ENCODE measurements at regions not wholly inside any gene's neighbourhood (a gene's known extent, or its start where the extent isn't known, plus 50 kb on each side); places are given as distances from the start of the nearest gene placed in this dataset.
A peak's percentile ranks its signal among the peaks of the same experiment; 100 is the strongest.

DNA sequence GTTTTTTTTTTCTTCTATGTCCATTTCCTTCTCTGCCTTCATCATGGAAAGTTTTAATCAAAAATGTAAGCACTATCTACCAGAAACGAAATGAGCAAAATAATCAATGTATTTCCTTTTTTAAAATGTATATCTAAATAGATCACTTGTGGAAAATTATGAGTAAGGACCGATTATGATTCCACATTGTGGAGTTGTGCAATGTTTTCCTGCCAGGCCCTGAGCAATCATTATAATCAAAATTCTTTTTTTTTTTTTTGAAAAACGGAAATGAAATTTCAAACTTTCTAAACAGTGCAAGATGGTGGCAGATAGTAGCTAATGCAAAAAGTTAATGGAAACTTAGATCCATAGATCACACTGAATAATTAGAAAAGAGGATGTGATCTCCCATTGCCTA lies 1074.6 kb upstream of the TMEM132C start:
- no peak for DNase-seq (ENCODE audit: low read depth, low spot score)

DNA sequence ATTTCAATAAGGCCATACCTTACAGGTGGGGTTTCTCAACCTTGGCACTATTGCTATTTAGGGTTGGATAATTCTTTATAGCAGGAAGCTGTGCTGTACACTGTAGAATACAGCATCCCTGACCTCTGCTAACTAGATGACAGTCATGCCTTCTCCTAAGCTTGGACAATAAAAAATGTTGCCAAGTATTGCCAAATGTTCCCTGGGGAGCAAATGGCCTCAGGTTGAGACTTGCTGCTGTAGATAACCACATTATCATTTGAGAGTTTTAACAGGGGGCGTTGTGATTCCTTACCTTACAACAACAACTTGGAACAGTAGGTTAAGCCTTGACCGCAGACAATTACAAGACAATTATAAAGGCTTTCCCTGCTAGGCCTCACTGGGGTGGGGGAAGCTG lies 1073.6 kb upstream of the TMEM132C start:
- DNase-seq (ENCODE audit: low read depth, low spot score): no peak

DNA sequence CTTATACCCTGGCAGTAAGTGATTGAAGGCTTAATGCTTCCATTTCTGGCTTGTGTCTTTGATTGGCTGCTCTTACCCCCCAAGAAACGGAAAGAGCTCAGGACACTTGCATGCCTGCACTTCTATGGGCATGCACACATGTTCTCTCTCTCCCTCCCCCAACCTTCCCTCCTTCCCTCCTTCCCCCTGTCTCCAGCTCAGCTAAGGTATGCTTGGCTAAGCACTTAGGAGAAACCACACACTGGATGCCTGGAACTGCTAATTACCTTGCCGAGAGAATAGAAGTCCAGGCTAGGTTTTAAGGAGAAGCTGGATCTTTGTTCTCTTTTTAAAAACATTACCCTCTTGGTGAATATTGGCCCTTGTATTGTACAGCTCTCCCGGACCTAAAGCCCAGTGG lies 1072.8 kb upstream of the TMEM132C start:
- no peak for DNase-seq (ENCODE audit: low read depth, low spot score)

DNA sequence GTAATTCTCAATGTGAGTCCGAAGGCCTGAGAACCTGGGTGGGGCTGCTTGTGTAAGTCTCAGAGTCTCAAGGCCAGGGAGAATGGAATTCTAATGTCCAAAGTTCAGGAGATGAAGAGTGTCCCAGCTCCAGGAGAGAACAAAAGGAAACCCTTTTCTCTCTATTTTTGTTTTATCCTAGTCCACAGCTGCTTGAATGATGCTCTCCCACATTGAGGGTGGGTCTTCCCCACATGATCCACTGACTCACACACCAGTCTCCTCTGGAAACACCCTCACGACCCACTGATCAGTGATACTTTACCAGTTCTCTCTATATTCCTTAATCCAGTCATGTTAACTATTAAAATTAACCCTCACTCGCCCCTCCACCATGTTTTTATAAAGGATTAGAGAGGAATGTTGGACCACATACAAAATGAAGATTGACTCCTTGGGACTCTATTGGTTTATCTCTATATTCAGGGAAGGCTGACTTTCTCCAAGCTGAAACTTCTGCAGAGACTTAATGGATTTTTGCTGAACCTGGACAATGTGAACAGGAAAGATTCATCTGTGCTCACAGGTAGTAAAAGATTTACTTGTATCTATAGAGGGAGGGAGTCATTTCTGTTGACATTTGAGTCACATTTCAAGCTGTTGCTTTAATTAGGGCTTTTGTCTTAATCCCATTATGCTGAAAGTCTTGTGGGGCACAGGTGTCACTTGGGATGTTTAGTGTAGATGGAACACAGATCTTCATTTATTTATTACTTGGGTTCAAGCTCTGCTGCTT lies 1061.0 kb upstream of the TMEM132C start:
- no peak for DNase-seq (ENCODE audit: low read depth, low spot score)

DNA sequence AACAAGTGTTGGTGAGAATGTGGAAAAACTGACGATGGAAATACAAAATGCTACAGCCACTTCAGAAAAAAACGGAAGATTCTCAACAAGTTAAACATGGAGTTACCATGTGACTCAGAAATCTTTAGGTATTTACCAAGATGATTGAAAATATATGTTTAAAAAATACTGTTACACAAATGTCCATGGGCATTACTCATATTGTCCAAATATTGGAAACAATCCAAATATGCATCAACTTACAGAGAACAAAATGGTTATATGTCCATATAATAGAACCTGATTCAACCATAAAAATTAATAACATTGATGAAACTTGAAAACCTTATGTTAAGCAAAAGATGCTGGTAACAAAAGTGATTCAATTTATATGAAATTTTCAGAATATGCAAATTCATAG lies 1057.7 kb upstream of the TMEM132C start:
- DNase-seq (ENCODE audit: low read depth, low spot score): no peak

DNA sequence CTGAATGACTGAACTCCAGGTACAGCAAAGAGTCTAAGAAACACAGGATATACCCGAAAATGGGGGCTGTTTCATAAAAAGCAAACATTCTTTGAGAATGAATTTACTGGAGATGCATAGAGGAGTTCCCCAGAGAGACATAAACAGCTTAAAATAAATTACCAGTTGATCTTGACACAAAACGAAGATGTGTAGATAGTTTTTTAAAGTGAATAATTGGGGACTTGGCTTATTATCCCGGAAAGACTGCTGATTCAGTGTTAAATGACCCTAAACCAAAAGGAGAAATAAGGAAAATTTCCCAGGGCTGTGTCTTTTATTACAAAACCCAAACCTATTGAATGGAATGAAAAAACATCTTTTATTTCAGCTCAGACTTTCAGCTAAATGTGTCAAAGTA lies 1052.8 kb upstream of the TMEM132C start:
- no peak for DNase-seq (ENCODE audit: low read depth, low spot score)

DNA sequence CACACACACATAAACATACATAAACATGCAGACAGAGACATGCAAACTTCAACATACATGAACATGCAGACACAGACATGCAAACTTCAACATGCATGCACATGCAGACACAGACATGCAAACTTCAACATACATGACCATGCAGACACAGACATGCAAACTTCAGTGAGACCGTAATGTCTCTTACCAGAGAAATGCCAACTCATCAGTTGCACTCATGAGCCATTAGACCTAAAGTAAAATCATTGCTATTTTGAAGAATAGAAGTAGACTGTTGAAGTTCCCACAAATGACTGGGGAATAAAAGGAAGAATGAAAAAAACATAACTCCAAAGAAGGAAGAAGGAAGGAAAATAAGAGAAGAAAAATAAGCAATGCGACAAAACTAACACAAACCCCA lies 1044.0 kb upstream of the TMEM132C start:
- DNase-seq (ENCODE audit: low read depth, low spot score): no peak

DNA sequence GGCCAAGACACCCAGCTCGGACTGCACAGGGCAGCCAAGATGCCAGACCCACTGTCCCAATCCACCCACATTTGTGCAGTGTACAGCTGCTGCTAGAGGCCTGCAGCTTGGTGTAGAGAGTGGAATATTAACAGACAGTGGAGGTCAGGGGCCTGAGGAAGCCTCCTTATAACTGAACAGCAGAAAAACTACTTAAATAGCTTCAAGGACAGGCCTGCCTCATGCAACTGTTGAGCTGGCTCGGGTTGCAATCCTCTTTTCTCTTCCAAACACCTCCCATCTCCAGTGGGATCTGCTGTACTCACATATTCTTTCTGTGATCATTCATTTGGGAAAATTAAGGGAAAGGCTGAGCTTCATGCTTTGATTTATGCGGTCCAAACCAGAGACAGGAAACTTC lies 1043.2 kb upstream of the TMEM132C start:
- DNase-seq (ENCODE audit: low read depth, low spot score): no peak

DNA sequence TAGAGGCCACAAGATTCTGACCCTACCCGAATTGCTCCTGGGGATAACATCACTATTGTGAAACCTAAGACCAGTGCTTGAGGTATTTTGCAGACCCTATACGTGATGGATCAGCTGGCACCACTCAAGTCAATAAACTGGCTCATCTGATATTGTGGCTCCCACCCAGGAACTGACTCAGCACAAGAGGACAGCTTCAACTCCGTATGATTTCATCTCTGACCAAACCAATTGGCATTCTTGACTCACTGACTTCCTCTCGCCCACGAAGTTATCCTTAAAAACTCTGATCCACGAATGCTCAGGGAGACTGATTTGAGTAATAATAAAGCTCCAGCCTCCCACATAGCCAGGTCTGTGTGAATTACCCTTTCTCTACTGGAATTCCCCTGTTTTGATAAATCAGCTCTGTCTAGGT lies 1036.1 kb upstream of the TMEM132C start:
- DNase-seq (ENCODE audit: low read depth, low spot score): peak; percentile 67

DNA sequence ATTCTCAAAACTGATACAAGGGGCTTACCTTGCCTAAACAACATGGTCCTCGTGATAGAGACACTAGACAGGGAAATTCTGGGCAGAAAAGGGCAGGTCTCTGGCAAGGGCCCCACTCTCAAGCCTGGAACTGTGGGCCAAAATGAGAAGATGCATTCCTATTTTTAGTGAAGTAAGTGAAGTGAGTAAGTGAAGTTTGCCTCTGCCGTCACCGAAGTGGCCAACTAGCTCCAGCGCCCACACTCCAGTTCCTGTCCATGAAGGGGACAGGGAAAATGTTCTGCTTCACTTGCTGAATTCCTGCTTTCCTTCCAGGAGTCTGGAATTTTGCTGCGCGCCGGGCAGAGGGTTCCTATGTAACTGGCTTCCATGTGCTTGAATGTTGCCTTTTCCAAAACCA lies 1035.6 kb upstream of the TMEM132C start:
- DNase-seq (ENCODE audit: low read depth, low spot score): no peak

DNA sequence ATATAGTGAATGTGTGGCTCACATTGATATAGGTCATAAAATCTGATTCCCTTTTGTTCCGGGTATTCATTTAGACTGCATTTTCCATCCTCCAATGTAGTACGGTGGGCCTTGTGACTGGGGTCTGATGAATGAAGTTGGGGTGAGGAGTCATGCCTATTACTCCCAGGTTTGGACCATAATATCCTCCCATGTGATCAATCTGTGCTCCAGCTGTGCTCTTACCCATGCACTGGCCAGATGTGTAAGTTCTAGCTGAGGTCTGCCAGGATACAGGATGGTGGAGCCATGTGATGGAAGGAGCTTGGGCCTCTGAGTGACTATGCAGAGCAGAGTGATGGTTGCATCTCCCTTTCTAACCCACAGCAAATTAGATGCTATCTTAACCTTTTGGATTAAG lies 1034.0 kb upstream of the TMEM132C start:
- no peak for DNase-seq (ENCODE audit: low read depth, low spot score)

DNA sequence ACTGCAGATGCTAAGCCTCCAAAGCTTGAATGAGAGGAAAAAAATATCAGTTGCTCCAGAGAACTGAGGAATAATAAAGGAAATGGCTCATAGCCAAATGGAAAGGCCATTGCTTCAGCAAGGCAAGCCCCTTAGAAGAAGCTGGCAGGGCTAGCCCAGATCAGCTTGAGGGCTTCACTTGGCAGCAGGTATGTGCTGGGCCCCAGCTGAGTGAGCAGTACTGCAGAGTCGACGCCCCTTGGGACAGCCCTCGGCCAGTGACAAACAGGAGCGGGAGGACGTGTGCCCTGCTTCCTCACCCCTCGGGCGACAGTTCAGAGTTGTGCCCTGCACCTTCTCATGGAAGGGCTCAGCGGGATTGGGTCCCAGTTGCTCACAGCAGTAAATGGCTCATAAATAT lies 1031.2 kb upstream of the TMEM132C start:
- DNase-seq (ENCODE audit: low read depth, low spot score): no peak

DNA sequence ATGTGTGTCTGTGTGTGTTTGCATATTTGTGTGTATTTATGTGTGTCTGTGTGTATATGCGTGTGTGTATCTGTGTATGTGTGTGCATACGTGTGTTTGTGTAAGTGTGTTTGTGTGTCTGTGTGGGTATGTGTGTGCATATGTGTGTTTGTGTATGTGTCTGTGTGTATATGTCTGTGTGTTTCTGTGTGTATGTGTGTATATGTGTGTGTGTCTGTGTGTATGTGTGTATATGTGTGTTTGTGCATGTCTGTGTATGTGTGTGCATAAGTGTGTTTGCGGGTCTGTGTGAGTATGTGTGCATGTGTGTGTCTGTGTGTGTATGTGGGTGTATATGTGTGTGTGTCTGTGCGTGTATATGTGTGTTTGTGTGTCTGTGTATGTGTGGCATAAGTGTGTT lies 1030.5 kb upstream of the TMEM132C start:
- DNase-seq (ENCODE audit: low read depth, low spot score): no peak

DNA sequence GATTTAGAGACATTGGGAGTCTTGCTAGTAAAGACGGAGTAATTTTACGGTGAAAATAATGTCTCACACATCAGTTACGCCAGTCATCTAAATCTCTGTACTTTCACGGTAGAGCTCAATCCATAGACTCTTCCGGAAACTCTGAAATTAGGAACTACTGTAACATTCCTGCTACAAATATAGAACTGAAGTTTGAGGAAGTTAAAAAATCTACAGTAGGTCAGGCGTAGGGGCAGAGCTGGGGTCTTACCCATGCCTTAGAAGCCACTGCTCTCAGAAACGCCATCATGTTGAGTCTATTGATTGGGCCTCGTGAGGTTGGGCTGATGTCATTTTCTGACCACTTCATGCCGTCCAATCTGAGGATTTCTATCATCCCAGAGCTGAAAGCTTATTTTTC lies 1029.8 kb upstream of the TMEM132C start:
- no peak for DNase-seq (ENCODE audit: low read depth, low spot score)

DNA sequence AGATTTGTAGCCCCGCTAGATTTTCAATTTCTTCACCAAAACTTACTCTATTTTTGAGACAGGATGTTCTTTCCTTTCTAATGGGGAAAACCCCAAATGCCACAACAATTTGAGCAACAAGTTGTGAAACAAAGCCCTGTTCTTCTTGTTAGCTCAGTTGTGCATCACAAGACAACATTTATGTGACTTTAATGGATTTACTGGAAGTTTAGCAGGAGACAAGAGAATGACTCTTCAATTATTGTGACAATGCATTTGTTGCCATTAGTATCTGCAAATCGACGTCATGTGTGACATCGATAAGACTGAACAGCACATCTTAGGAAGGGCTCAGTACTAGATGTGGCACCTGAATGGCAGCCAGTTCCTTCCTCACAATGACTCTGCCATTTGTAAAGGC lies 1028.9 kb upstream of the TMEM132C start:
- DNase-seq (ENCODE audit: low read depth, low spot score): no peak

DNA sequence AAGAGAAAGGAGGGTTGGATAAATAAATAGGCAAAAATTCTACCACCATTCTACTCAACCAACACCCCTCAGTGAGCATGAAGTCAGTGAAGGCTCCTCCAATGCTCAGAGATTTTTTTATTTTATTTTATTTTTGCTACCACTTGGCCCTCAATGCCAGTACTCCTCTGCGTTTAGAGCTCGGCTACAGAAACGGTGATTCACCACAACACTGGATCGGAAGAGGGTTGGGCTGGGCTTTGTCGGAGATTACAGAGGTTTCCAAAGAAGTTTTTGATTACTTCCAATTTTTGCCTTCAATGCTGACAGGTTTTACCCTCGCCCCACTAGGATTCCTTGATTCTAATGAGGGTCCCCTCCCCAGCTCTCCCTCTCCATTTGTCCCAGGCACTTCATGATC lies 1027.2 kb upstream of the TMEM132C start:
- no peak for DNase-seq (ENCODE audit: low read depth, low spot score)

DNA sequence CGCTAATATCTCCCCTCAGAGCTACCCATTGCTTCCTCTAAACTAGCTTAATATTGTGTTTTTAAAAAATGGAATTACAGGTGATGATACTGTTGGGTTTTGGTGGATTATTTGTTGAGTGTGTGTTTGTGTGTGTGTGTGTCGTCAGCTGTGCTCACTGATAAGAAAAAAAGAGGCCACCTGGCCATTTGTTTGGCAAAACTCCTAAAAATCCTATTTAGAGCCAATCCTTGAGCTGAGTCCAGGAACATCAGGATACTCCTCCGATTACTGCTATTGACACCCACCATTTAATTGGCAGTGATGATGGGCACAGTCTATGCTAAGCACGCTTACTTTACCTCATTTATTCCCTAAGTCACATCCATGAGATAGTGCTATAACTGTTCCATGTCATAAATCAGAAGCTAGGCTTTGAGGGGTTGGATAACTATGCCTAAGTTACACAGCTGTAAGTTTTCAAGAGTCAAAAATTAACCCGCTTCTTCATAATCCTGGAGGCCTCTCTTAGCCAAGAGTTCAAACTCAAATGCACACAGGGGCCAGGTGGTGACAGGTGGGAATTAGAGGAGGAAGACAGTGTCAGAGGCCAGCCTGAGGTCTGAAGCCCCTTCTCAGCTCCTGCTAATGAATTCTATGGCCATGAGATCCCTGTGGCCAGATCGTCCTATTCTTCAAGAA lies 1026.6 kb upstream of the TMEM132C start:
- DNase-seq (ENCODE audit: low read depth, low spot score): no peak

DNA sequence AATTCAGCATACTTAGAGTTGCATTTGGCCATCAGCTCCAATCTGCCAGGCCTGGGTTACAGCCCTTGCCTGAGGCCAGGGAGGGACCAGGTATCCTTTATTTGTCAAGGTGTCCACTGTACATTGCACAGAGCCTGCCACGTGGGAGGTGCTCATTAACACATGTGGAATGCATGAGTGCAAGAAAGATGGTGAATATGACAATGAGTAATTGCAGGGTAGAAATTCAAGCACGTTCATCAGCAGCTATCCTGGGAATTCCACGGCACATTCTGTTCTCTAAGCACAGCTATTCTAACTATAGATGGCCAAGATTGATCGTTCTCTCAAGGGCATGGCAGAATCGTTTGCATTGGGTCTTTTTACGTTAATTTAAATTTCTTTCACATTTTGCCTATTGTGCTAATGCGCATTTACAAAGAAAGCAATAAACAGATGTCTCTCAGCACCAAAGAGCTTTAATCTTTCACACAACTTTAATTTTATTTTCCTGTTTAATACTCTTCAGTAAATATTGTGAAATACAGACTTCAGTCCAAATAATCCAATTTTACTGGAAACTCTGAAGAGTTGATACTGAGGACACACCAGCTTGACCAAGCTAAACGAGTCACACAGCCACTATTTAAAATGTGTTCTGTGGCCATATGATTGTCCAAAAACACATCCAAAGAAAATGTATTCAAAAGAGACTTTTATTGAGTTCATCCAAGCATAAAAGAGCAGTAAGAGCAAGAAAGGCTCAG lies 1025.7 kb upstream of the TMEM132C start:
- DNase-seq (ENCODE audit: low read depth, low spot score): no peak

DNA sequence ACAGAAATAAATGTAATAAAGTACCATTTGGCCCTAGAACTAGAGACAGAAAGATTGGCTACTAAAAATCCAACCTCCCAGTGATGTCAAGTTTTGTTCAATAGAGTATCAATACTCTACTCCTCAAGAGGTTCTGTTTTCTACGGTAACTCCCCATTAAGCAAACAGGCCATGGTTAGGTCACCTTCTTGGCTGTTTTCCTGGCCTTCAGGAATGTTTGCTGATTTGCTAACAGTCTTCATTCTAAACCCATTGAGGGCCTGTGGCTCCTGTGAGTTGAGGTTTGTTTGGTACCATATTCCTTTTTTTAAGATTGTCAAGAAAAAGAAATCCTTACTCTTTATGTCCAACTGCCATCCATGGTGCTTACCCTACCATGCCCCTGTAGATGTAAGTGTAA lies 1022.0 kb upstream of the TMEM132C start:
- DNase-seq (ENCODE audit: low read depth, low spot score): no peak

DNA sequence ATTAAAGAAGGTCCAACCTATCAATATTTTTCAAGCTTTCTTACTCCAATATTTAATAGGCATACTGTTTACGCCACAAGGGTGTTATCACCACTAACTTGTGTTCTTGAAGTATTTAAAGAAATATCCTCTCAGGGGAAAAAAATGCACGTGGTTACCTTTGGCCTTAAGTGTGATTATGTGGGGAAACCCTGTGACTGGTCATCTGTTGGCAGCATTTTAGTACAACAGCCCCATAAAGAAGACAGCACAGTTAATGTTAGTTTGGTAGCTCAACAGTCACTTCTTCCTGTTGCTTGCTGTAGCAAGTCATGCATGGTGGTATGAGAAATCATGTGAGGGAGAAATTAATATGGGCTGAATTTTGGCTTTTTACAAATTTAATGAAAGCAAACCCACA lies 1021.5 kb upstream of the TMEM132C start:
- DNase-seq (ENCODE audit: low read depth, low spot score): no peak

DNA sequence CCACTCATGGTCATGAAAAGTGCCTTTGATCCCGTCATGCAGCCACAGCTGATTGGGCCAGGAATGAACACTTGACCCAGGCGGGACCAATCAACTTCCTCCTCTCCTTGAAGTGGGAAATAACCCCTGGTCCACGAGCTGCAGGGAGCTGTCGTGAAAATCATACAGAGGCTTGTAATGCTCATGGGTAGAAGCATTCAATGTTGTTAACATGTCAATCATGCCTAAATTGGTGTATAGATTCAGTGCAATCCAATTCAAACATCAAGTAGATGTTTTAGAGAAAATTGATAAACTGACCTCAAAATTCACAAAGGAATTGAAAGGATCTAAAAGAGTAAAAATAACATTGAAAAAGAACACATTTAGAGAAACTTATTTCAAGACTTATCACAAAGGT lies 1019.0 kb upstream of the TMEM132C start:
- DNase-seq (ENCODE audit: low read depth, low spot score): no peak

DNA sequence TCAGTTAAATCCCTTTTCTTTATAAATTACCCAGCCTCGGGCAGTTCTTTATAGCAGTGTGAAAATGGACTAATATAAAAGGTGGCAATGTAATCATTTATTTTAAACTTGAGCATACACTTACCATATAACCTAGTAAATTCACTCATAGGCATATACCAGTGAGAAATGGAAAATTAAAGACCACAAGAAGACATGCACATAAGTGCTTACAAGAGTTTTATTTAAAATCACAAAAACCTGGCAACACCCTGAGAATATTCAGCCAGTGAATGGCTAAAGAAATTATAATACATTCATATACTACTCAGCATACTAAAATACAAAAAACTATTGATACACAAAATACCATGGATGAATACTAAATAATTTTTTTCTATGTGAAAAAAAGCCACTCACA lies 1017.5 kb upstream of the TMEM132C start:
- DNase-seq (ENCODE audit: low read depth, low spot score): no peak

DNA sequence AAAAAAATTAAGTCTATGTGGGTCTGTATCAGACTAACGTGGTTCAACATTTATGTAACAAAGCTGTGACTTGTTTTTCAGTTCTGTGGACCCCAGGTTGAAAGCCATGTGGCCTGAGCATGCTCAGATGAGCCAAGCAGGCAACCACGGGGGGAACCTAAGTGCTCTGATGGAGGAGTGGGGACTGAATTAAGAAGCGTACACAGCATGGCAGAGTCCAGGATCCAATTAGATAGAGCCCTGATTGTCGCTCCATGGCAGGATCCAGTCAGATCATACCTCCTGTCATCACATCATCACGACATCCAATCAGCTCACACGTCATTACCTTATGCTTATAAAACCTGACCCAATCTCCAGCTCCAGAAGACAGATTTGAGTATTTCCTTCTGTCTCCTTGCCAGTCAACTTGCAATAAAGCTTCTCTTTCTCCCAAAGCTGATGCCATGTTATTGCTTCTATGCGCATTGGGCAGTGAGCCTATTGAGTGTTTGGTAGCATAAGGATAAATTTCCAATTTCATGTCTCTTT lies 1013.1 kb upstream of the TMEM132C start:
- no peak for DNase-seq (ENCODE audit: low read depth, low spot score)
